ENCODE measurements at regions not wholly inside any gene's neighbourhood (a gene's known extent, or its start where the extent isn't known, plus 50 kb on each side); places are given as distances from the start of the nearest gene placed in this dataset.

DNA sequence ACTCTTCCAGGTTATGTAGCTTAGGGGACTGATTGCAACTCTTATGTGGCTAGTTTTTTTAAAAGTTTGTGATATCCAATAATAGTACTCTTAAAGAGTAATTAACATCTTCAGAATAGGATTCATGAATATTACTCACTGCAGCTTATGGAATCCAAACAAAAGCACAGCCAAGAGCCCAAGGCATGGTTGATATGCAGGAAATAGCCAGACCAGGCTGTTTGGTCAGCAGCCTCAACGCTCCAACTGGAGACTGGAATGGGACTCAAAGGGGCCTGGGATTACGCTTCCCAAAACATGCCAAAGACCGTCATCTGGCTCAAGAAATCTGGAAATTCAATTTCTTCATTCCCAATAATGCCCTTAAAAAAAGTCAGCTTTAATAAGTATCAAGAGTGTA, 268.6 kb downstream of the SEC61B start:
- TF ChIP-seq POLR2A (IDR thresholded peaks at IDR 0.05) (no peak), EP300 (IDR thresholded peaks at IDR 0.05) (no peak)
- TF ChIP-seq, protein P1, sequence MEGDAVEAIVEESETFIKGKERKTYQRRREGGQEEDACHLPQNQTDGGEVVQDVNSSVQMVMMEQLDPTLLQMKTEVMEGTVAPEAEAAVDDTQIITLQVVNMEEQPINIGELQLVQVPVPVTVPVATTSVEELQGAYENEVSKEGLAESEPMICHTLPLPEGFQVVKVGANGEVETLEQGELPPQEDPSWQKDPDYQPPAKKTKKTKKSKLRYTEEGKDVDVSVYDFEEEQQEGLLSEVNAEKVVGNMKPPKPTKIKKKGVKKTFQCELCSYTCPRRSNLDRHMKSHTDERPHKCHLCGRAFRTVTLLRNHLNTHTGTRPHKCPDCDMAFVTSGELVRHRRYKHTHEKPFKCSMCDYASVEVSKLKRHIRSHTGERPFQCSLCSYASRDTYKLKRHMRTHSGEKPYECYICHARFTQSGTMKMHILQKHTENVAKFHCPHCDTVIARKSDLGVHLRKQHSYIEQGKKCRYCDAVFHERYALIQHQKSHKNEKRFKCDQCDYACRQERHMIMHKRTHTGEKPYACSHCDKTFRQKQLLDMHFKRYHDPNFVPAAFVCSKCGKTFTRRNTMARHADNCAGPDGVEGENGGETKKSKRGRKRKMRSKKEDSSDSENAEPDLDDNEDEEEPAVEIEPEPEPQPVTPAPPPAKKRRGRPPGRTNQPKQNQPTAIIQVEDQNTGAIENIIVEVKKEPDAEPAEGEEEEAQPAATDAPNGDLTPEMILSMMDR (IDR thresholded peaks at IDR 0.05) = no peak
